HL-60 (cell line): ENCODE measurements at regions not wholly inside any gene's neighbourhood (a gene's known extent, or its start where the extent isn't known, plus 50 kb on each side); places are given as distances from the start of the nearest gene placed in this dataset.

Experiments used
- DNase-seq, 2 experiments: peaks; one replicate each; pipeline ENCODE4 v3.0.0-alpha.2; 2010 to 2020; ENCODE audit warnings: low read depth in 1 of 2, low spot score in 1 of 2
- H3K27ac ChIP-seq: fragments of 250-450 bp; sonication (Bioruptor Pico); replicated peaks from 2 replicates; pipeline ENCODE4 v1.5.1; 2020; ENCODE audit warnings: mild to moderate bottlenecking, moderate library complexity
- H3K27me3 ChIP-seq: fragments of 250-450 bp; sonication (Bioruptor Pico); 2 replicates; pipeline ENCODE4 v1.5.1; 2021; ENCODE audit warnings: mild to moderate bottlenecking, moderate library complexity; ENCODE audit not compliant: insufficient read depth, poor library complexity, severe bottlenecking
- H3K4me3 ChIP-seq: replicated peaks from 2 replicates; pipeline ENCODE4 v1.5.1; 2011; ENCODE audit warnings: mild to moderate bottlenecking, control low read depth, low read length; ENCODE audit not compliant: insufficient read depth
- GABPA ChIP-seq: IDR thresholded peaks from 2 replicates; pipeline ENCODE4 v1.6.1; 2012; ENCODE audit warnings: low read depth
- POLR2AphosphoS5 ChIP-seq: IDR thresholded peaks from 2 replicates; pipeline ENCODE4 v1.6.1; 2012; ENCODE audit warnings: low read depth
- SPI1 ChIP-seq: IDR thresholded peaks from 2 replicates; pipeline ENCODE4 v1.6.1; 2012; ENCODE audit warnings: low read depth, mild to moderate bottlenecking, borderline replicate concordance
- TF ChIP-seq, protein P1 (sequence below): IDR thresholded peaks from 2 replicates; pipeline ENCODE4 v1.6.1; 2012; ENCODE audit warnings: low read depth; ENCODE audit not compliant: insufficient replicate concordance
- TF ChIP-seq, protein P2 (sequence below): IDR thresholded peaks from one replicate; pipeline ENCODE4 v1.5.1; 2011; ENCODE audit warnings: low read length, control low read depth, inconsistent platforms; ENCODE audit not compliant: insufficient read depth

GRCh38 chr7:52777051-52777822 lies 258.2 kb upstream of the POM121L12 start:
- DNase-seq: no peak
- TF ChIP-seq POLR2AphosphoS5 (no peak), GABPA (no peak), SPI1 (no peak)
- Histone ChIP-seq H3K4me3 (no peak overlapping the region), H3K27ac (no peak overlapping the region), H3K27me3 (no peaks in the 10 kb centered on the region)

GRCh38 chr7:52775876-52776275 lies 259.6 kb upstream of the POM121L12 start:
- DNase-seq: no peak
- no peak overlapping the region for H3K4me3 ChIP-seq
- TF ChIP-seq GABPA (no peak), POLR2AphosphoS5 (no peak), SPI1 (no peak)
- TF ChIP-seq, protein P1, sequence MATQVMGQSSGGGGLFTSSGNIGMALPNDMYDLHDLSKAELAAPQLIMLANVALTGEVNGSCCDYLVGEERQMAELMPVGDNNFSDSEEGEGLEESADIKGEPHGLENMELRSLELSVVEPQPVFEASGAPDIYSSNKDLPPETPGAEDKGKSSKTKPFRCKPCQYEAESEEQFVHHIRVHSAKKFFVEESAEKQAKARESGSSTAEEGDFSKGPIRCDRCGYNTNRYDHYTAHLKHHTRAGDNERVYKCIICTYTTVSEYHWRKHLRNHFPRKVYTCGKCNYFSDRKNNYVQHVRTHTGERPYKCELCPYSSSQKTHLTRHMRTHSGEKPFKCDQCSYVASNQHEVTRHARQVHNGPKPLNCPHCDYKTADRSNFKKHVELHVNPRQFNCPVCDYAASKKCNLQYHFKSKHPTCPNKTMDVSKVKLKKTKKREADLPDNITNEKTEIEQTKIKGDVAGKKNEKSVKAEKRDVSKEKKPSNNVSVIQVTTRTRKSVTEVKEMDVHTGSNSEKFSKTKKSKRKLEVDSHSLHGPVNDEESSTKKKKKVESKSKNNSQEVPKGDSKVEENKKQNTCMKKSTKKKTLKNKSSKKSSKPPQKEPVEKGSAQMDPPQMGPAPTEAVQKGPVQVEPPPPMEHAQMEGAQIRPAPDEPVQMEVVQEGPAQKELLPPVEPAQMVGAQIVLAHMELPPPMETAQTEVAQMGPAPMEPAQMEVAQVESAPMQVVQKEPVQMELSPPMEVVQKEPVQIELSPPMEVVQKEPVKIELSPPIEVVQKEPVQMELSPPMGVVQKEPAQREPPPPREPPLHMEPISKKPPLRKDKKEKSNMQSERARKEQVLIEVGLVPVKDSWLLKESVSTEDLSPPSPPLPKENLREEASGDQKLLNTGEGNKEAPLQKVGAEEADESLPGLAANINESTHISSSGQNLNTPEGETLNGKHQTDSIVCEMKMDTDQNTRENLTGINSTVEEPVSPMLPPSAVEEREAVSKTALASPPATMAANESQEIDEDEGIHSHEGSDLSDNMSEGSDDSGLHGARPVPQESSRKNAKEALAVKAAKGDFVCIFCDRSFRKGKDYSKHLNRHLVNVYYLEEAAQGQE: no peak
- TF ChIP-seq, protein P2, sequence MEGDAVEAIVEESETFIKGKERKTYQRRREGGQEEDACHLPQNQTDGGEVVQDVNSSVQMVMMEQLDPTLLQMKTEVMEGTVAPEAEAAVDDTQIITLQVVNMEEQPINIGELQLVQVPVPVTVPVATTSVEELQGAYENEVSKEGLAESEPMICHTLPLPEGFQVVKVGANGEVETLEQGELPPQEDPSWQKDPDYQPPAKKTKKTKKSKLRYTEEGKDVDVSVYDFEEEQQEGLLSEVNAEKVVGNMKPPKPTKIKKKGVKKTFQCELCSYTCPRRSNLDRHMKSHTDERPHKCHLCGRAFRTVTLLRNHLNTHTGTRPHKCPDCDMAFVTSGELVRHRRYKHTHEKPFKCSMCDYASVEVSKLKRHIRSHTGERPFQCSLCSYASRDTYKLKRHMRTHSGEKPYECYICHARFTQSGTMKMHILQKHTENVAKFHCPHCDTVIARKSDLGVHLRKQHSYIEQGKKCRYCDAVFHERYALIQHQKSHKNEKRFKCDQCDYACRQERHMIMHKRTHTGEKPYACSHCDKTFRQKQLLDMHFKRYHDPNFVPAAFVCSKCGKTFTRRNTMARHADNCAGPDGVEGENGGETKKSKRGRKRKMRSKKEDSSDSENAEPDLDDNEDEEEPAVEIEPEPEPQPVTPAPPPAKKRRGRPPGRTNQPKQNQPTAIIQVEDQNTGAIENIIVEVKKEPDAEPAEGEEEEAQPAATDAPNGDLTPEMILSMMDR: no peak
- no peaks in the 10 kb centered on the region for H3K27me3 ChIP-seq
- H3K27ac ChIP-seq: no peak overlapping the region

DNA sequence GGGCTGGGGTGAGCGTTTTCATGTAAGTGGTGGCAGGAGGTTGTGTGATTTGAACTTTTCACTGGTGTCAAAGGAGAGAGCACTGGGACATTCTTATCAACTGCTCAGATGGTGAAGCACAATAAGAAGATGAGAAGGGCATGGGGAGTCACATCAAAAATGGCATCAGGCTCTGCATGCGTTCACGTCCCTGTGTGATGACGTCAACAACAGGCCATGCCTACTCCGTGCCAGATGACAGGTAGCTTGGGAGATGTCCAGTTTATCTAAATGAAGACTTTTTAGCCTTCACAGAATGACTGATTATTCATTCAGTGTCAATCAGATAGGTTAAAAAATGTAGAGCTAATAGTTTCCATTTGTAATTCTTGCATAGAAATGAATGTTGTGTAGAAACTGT lies 264.3 kb upstream of the POM121L12 start:
- no peak for DNase-seq
- no peak overlapping the region for H3K27ac ChIP-seq
- TF ChIP-seq GABPA (no peak), POLR2AphosphoS5 (no peak), SPI1 (no peak)
- TF ChIP-seq, protein P2: no peak
- TF ChIP-seq, protein P1: no peak
- no peak overlapping the region for H3K4me3 ChIP-seq
- no peaks in the 10 kb centered on the region for H3K27me3 ChIP-seq

GRCh38 chr7:52764492-52765169 lies 270.8 kb upstream of the POM121L12 start:
- no peak overlapping the region for H3K27ac ChIP-seq
- H3K27me3 ChIP-seq: no peaks in the 10 kb centered on the region
- DNase-seq: no peak
- no peak for TF ChIP-seq POLR2AphosphoS5
- TF ChIP-seq, protein P1: no peak
- TF ChIP-seq, protein P2: no peak
- no peak overlapping the region for H3K4me3 ChIP-seq
